SU-DHL-6 (cell line): ENCODE measurements at regions not wholly inside any gene's neighbourhood (a gene's known extent, or its start where the extent isn't known, plus 50 kb on each side); places are given as distances from the start of the nearest gene placed in this dataset.

Experiments used
- EZH2phosphoT487 ChIP-seq: fragments of 200-600 bp; sonication (generic), shearing (Covaris generic); conservative IDR thresholded peaks from 2 replicates; pipeline ENCODE4 v1.6.1; 2018; ENCODE audit warnings: mild to moderate bottlenecking, antibody characterized with exemption, low read length, moderate library complexity, mixed read lengths
- TF ChIP-seq, protein P1 (sequence below): fragments of 200-600 bp; sonication (generic); IDR thresholded peaks from one replicate; pipeline ENCODE4 v1.5.1; 2017; ENCODE audit warnings: antibody characterized with exemption, mild to moderate bottlenecking, low read length, moderate library complexity; ENCODE audit not compliant: insufficient read depth, poor library complexity, severe bottlenecking

DNA sequence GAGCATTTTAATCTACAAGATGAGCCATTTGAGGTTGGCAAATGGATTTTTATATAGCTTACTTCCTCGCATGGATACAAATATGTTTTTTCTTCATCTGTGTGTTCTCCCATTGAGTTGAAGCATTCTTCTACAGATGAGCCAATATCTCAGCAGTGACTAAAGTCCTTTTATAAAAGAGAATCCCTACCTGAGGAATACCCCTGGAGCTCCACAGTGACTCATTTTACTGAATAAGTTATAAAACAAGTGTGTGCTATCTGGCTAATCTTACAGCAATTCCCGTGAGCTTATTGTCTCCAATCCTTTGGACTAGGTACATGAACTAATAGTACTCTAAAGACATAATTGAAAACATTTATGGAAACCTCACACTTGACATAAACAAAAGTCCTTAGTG lies 354.2 kb upstream of the BCHE start:
- TF ChIP-seq, protein P1, sequence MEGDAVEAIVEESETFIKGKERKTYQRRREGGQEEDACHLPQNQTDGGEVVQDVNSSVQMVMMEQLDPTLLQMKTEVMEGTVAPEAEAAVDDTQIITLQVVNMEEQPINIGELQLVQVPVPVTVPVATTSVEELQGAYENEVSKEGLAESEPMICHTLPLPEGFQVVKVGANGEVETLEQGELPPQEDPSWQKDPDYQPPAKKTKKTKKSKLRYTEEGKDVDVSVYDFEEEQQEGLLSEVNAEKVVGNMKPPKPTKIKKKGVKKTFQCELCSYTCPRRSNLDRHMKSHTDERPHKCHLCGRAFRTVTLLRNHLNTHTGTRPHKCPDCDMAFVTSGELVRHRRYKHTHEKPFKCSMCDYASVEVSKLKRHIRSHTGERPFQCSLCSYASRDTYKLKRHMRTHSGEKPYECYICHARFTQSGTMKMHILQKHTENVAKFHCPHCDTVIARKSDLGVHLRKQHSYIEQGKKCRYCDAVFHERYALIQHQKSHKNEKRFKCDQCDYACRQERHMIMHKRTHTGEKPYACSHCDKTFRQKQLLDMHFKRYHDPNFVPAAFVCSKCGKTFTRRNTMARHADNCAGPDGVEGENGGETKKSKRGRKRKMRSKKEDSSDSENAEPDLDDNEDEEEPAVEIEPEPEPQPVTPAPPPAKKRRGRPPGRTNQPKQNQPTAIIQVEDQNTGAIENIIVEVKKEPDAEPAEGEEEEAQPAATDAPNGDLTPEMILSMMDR = no peak
- TF ChIP-seq EZH2phosphoT487 = no peak
